ENCODE measurements at regions not wholly inside any gene's neighbourhood (a gene's known extent, or its start where the extent isn't known, plus 50 kb on each side); places are given as distances from the start of the nearest gene placed in this dataset.

- Histone ChIP-seq H3K9me3 (ENCODE audit: low read length) (no peaks in the 10 kb centered on the region), H3K27me3 (ENCODE audit: insufficient read depth, low read depth, low read length) (no peaks in the 10 kb centered on the region), H3K4me2 (ENCODE audit: low read length) (no peak overlapping the region), H3K9ac (ENCODE audit: low read length) (no peak overlapping the region), H4K20me1 (ENCODE audit: insufficient read depth) (no peaks in the 10 kb centered on the region), H3F3A (ENCODE audit: insufficient read depth, low read length, poor library complexity, severe bottlenecking) (no peaks in the 10 kb centered on the region), H2AFZ (ENCODE audit: low read depth, low read length) (no peak overlapping the region), H3K9me2 (ENCODE audit: insufficient read depth, low read length) (no peaks in the 10 kb centered on the region), H3K79me2 (replicated peaks; ENCODE audit: insufficient read depth, low read length) (no peaks in the 10 kb centered on the region), H3K36me3 (ENCODE audit: insufficient read depth, low read length) (no peaks in the 10 kb centered on the region), H3K27ac (ENCODE audit: low read length) (no peak overlapping the region), H3K4me3 (ENCODE audit: low read length) (no peak overlapping the region)
- no peak for TF ChIP-seq EP300 (conservative IDR thresholded peaks at IDR 0.05; ENCODE audit: poor library complexity, severe bottlenecking)
- TF ChIP-seq EZH2 (IDR thresholded peaks at IDR 0.05; ENCODE audit: borderline replicate concordance, insufficient read depth, low read length, poor library complexity, severe bottlenecking): no peak
- TF ChIP-seq, protein P1, sequence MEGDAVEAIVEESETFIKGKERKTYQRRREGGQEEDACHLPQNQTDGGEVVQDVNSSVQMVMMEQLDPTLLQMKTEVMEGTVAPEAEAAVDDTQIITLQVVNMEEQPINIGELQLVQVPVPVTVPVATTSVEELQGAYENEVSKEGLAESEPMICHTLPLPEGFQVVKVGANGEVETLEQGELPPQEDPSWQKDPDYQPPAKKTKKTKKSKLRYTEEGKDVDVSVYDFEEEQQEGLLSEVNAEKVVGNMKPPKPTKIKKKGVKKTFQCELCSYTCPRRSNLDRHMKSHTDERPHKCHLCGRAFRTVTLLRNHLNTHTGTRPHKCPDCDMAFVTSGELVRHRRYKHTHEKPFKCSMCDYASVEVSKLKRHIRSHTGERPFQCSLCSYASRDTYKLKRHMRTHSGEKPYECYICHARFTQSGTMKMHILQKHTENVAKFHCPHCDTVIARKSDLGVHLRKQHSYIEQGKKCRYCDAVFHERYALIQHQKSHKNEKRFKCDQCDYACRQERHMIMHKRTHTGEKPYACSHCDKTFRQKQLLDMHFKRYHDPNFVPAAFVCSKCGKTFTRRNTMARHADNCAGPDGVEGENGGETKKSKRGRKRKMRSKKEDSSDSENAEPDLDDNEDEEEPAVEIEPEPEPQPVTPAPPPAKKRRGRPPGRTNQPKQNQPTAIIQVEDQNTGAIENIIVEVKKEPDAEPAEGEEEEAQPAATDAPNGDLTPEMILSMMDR (IDR thresholded peaks at IDR 0.05; ENCODE audit: poor library complexity, severe bottlenecking): no peak
- no peak for TF ChIP-seq RAD21 (conservative IDR thresholded peaks at IDR 0.05)
- no peak for TF ChIP-seq REST (IDR thresholded peaks at IDR 0.05; ENCODE audit: borderline replicate concordance)
- no peak for TF ChIP-seq SMC3 (conservative IDR thresholded peaks at IDR 0.05; ENCODE audit: poor library complexity)
- no peak for TF ChIP-seq TAF1 (IDR thresholded peaks at IDR 0.05; ENCODE audit: low read depth)
- TF ChIP-seq POLR2AphosphoS5 (IDR thresholded peaks at IDR 0.05): no peak
- no peak for TF ChIP-seq MXI1 (conservative IDR thresholded peaks at IDR 0.05; ENCODE audit: poor library complexity, severe bottlenecking)
Observed at GRCh38 chr4:124455671-124456070, 256.9 kb downstream of the ANKRD50 start.

- Histone ChIP-seq H3K4me3 (ENCODE audit: low read length) (no peak overlapping the region), H3K9me2 (ENCODE audit: insufficient read depth, low read length) (no peaks in the 10 kb centered on the region), H3K79me2 (replicated peaks; ENCODE audit: insufficient read depth, low read length) (no peaks in the 10 kb centered on the region), H3K4me2 (ENCODE audit: low read length) (no peak overlapping the region), H3K27ac (ENCODE audit: low read length) (no peak overlapping the region), H3K27me3 (ENCODE audit: insufficient read depth, low read depth, low read length) (no peaks in the 10 kb centered on the region), H3K9me3 (ENCODE audit: low read length) (no peaks in the 10 kb centered on the region), H3K36me3 (ENCODE audit: insufficient read depth, low read length) (no peaks in the 10 kb centered on the region), H2AFZ (ENCODE audit: low read depth, low read length) (no peak overlapping the region), H3K9ac (ENCODE audit: low read length) (no peak overlapping the region), H3F3A (ENCODE audit: insufficient read depth, low read length, poor library complexity, severe bottlenecking) (no peaks in the 10 kb centered on the region), H4K20me1 (ENCODE audit: insufficient read depth) (no peaks in the 10 kb centered on the region)
- TF ChIP-seq EP300 (conservative IDR thresholded peaks at IDR 0.05; ENCODE audit: poor library complexity, severe bottlenecking): no peak
- no peak for TF ChIP-seq REST (IDR thresholded peaks at IDR 0.05; ENCODE audit: borderline replicate concordance)
Observed at GRCh38 chr4:124459196-124459940, 253.2 kb downstream of the ANKRD50 start.

Measured in neural cell (in vitro differentiated cells).